ENCODE measurements at regions not wholly inside any gene's neighbourhood (a gene's known extent, or its start where the extent isn't known, plus 50 kb on each side); places are given as distances from the start of the nearest gene placed in this dataset.
"Not testable (repeated sequence)": the region's sequence is repeated elsewhere in the genome, so short reads cannot be mapped to it uniquely, and the experiment has no call there.

DNA sequence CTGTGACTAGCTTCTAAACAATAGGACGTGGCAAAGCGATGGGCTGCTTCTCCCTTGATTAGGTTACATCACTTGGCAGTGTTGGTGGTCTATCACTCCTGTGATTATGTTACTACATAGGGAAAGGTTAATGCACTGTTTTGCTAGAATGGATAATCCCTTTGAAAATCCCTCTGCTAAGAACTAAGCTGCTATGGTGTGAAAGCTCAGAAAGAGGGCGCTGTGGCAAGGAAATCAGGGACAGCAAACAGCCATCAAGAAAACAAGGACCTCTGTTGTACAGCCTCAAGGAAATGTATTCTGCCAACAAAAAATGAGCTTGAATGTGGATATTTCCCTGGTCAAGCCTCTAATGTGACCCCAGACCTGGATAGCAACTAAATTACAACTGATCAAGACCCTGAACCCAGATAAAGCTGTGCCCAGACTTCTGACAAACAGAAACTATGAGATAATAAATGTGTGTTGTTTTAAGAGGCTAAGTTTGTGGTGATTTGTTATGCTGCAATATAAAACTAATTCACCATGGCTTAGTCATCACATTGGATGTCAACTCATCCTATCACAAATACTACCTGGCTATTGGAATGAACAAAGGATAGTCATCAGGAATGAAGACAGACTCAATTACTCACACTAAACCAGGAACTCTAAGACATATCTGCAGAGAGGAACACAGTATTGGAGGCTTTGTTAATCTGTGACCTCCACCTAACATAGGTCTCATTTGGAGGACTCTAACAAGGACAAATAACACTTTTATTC, 1215.9 kb downstream of the EFNA5 start:
- no peak for DNase-seq
- no peaks in the 10 kb centered on the region for H3K36me3 ChIP-seq
- no peak overlapping the region for H3K27ac ChIP-seq
- no peaks in the 10 kb centered on the region for H3K4me1 ChIP-seq
- no peaks in the 10 kb centered on the region for H3K9me3 ChIP-seq
- TF ChIP-seq, protein P1, sequence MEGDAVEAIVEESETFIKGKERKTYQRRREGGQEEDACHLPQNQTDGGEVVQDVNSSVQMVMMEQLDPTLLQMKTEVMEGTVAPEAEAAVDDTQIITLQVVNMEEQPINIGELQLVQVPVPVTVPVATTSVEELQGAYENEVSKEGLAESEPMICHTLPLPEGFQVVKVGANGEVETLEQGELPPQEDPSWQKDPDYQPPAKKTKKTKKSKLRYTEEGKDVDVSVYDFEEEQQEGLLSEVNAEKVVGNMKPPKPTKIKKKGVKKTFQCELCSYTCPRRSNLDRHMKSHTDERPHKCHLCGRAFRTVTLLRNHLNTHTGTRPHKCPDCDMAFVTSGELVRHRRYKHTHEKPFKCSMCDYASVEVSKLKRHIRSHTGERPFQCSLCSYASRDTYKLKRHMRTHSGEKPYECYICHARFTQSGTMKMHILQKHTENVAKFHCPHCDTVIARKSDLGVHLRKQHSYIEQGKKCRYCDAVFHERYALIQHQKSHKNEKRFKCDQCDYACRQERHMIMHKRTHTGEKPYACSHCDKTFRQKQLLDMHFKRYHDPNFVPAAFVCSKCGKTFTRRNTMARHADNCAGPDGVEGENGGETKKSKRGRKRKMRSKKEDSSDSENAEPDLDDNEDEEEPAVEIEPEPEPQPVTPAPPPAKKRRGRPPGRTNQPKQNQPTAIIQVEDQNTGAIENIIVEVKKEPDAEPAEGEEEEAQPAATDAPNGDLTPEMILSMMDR (IDR thresholded peaks at IDR 0.05) = no peak
- intact Hi-C loops (cut with DNase I; ENCODE audit: low total_unique reads) = no loop called here
- no peak overlapping the region for H3K4me3 ChIP-seq
- H3K27me3 ChIP-seq = no peaks in the 10 kb centered on the region

DNA sequence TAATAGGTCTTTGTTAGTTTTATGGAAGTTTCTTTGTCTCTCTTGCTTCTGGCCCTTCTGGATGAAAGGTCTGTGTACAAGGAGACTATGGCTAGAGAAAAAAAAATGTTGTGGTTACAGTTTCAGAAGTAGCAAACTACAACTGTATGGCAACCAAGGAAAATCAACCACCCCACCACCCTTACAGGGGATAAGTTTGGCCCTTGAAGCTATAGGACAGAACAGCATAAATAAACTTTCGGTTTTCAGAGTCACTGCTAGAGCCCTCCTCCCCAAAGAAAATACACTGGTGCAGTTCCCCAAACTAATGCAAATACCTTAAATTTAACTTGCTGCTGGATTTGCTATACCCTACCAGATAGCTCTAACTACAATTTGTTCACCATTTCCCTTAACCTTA, 1216.7 kb downstream of the EFNA5 start:
- TF ChIP-seq, protein P1 (IDR thresholded peaks at IDR 0.05) = no peak
- H3K27me3 ChIP-seq = no peaks in the 10 kb centered on the region
- no peaks in the 10 kb centered on the region for H3K36me3 ChIP-seq
- H3K4me3 ChIP-seq = no peak overlapping the region
- DNase-seq = no peak
- H3K4me1 ChIP-seq = no peaks in the 10 kb centered on the region
- H3K27ac ChIP-seq = no peak overlapping the region
- intact Hi-C loops (cut with DNase I; ENCODE audit: low total_unique reads) = no loop called here
- H3K9me3 ChIP-seq = no peaks in the 10 kb centered on the region

DNA sequence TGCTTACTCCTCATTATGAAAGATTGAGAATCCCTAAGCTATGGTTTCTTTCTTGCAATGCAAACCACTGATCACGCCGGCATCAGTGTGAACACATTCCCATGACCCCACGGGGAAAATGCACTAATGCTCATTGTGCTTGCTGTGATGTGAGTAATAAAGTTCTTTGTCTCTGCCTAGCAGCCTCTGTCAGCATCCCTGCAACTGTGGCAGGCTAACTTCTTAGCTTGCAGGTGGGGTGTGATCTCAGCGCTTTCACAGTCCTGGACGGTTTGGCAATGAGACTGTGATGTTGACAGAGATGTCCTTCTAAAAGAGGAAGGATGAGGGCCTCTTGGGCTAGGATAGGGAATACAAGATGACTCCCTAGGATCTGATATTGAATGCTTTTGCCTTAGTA, 1218.7 kb downstream of the EFNA5 start:
- TF ChIP-seq, protein P1 (IDR thresholded peaks at IDR 0.05) = no peak
- no peak overlapping the region for H3K27ac ChIP-seq
- intact Hi-C loops (cut with DNase I; ENCODE audit: low total_unique reads) = no loop called here

DNA sequence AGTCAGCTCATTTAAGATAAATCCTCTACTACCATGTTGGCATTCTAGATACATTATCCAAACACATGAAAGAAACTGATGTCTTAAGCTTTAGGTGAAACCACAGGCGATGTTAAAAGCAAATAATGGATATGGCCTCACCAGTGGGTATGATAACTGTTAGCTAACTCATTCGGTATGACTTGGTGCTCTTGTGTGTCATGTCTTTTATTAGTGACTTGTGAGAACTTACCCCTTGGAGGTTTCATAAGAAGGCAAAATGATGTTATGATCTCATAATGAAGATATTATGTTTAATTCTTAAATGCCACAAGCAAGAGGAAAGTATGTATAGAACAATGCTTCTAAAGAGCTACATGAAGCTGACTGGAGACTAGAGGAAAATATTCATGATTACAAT, 1227.0 kb downstream of the EFNA5 start:
- Histone ChIP-seq H3K4me3 (no peak overlapping the region), H3K4me1 (no peaks in the 10 kb centered on the region), H3K36me3 (no peaks in the 10 kb centered on the region), H3K27ac (no peak overlapping the region), H3K27me3 (no peaks in the 10 kb centered on the region), H3K9me3 (no peaks in the 10 kb centered on the region)
- TF ChIP-seq, protein P1 (IDR thresholded peaks at IDR 0.05) = no peak
- DNase-seq = no peak
- intact Hi-C loops (cut with DNase I; ENCODE audit: low total_unique reads) = no loop called here

More for the DNA sequence above, 1218.7 kb downstream of the EFNA5 start:
- Histone ChIP-seq H3K4me1 (no peaks in the 10 kb centered on the region), H3K36me3 (no peaks in the 10 kb centered on the region), H3K9me3 (no peaks in the 10 kb centered on the region), H3K4me3 (no peak overlapping the region), H3K27me3 (no peaks in the 10 kb centered on the region)
- no peak for DNase-seq

DNA sequence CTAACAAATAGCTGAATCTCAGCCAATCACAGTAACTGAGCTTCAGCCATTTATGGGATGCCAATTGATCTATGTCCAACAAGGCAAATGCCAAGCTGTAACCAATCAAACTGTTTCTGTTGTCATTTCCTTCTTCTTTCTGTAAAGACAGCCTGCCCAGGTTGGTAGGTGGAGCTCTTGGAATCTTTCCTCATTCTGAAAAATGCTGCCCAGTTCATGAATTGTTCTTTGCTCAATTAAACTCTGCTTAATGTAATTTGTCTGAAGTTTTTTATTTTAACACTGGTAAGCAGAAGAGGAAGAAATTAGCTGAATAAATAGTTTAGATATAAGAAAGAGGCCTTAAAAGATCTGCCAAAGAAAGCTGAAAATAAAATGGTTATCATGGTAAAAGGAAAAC, 1235.6 kb downstream of the EFNA5 start:
- Histone ChIP-seq H3K36me3 (no peaks in the 10 kb centered on the region), H3K27ac (no peak overlapping the region), H3K9me3 (no peaks in the 10 kb centered on the region), H3K4me1 (no peaks in the 10 kb centered on the region), H3K4me3 (no peak overlapping the region), H3K27me3 (no peaks in the 10 kb centered on the region)
- DNase-seq = no peak
- intact Hi-C loops (cut with DNase I; ENCODE audit: low total_unique reads) = no loop called here
- TF ChIP-seq, protein P1 (IDR thresholded peaks at IDR 0.05) = no peak

DNA sequence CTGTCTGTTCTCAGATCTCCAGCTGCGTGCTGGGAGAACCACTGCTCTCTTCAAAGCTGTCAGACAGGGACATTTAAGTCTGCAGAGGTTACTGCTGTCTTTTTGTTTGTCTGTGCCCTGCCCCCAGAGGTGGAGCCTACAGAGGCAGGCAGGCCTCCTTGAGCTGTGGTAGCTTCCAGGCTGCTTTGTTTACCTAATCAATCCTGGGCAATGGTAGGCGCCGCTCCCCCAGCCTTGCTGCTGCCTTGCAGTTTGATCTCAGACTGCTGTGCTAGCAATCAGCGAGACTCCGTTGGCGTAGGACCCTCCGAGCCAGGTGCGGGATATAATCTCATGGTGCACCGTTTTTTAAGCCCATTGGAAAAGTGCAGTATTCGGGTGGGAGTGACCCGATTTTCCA, 1240.0 kb downstream of the EFNA5 start:
- H3K36me3 ChIP-seq; intact Hi-C loops (cut with DNase I; ENCODE audit: low total_unique reads); H3K27ac ChIP-seq; H3K4me3 ChIP-seq; DNase-seq; H3K9me3 ChIP-seq; H3K27me3 ChIP-seq; H3K4me1 ChIP-seq: not testable (repeated sequence)
